ENCODE measurements at regions not wholly inside any gene's neighbourhood (a gene's known extent, or its start where the extent isn't known, plus 50 kb on each side); places are given as distances from the start of the nearest gene placed in this dataset.

GRCh38 chr4:170227928-170228327 is 138.2 kb upstream of the AADAT start:
- TF ChIP-seq CTCF (IDR thresholded peaks at IDR 0.05; ENCODE audit: insufficient read depth, low read depth, low read length): no peak
- TF ChIP-seq EZH2 (IDR thresholded peaks at IDR 0.05; ENCODE audit: insufficient read depth, low read length): no peak

Measured in astrocyte (in vitro differentiated cells and primary cell).